Glutamatergic neuron (in vitro differentiated cells): ENCODE measurements at regions not wholly inside any gene's neighbourhood (a gene's known extent, or its start where the extent isn't known, plus 50 kb on each side); places are given as distances from the start of the nearest gene placed in this dataset.

ENCODE experiments used
- DNase-seq: peaks from one replicate; pipeline ENCODE4 v3.0.0; 2022
- H3K27ac Mint-ChIP-seq: one replicate; pipeline ENCODE4 v1.8.0; 2020; ENCODE audit warnings: mild to moderate bottlenecking, mixed read lengths, inconsistent platforms; ENCODE audit not compliant: unreplicated experiment
- H3K27me3 Mint-ChIP-seq: one replicate; pipeline ENCODE4 v1.8.0; 2020; ENCODE audit warnings: mild to moderate bottlenecking, moderate library complexity, mixed read lengths, inconsistent platforms; ENCODE audit not compliant: unreplicated experiment
- H3K36me3 Mint-ChIP-seq: one replicate; pipeline ENCODE4 v1.8.0; 2020; ENCODE audit warnings: mild to moderate bottlenecking, mixed read lengths, inconsistent platforms; ENCODE audit not compliant: unreplicated experiment
- H3K4me1 Mint-ChIP-seq: one replicate; pipeline ENCODE4 v1.8.0; 2020; ENCODE audit warnings: mild to moderate bottlenecking, low read depth, mixed read lengths, inconsistent platforms; ENCODE audit not compliant: unreplicated experiment
- H3K4me3 Mint-ChIP-seq: one replicate; pipeline ENCODE4 v1.8.0; 2020; ENCODE audit warnings: mild to moderate bottlenecking, mixed read lengths, inconsistent platforms; ENCODE audit not compliant: unreplicated experiment
- H3K9me3 Mint-ChIP-seq: one replicate; pipeline ENCODE4 v1.8.0; 2020; ENCODE audit warnings: mild to moderate bottlenecking, moderate library complexity, mixed read lengths, inconsistent platforms; ENCODE audit not compliant: unreplicated experiment
- TF ChIP-seq, protein P1 (sequence below): fragments of 200-600 bp; sonication (generic); IDR thresholded peaks from one replicate; pipeline ENCODE4 v1.5.0; 2021; ENCODE audit not compliant: partially characterized antibody, unreplicated experiment

DNA sequence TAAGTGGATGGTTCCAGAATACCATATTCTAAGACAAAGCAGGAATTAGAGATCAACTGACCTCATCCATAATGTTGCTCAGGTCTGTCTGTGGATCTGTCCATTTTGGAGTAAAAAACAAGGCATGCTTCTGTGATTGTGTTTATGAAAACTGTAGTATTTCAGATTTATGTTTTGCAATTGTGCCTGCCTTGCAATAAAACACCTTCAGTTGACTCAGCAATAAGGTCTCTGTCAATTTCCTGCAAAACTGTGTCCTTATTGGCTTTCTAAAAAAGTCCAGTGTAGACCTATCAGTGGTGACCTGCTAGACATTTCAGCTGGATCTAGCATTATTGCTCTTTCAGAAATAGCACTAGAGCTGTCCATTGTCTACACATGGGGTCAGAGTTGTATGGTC lies 409.5 kb upstream of the AZI2 start:
- H3K4me1 Mint-ChIP-seq, result peaks cover 2% of the 10 kb centered on the region
- no peak overlapping the region for H3K4me3 Mint-ChIP-seq
- H3K27ac Mint-ChIP-seq, result no peak overlapping the region
- no peak for DNase-seq
- H3K9me3 Mint-ChIP-seq, result no peaks in the 10 kb centered on the region
- peaks cover 3% of the 10 kb centered on the region for H3K27me3 Mint-ChIP-seq
- no peaks in the 10 kb centered on the region for H3K36me3 Mint-ChIP-seq
- TF ChIP-seq, protein P1, sequence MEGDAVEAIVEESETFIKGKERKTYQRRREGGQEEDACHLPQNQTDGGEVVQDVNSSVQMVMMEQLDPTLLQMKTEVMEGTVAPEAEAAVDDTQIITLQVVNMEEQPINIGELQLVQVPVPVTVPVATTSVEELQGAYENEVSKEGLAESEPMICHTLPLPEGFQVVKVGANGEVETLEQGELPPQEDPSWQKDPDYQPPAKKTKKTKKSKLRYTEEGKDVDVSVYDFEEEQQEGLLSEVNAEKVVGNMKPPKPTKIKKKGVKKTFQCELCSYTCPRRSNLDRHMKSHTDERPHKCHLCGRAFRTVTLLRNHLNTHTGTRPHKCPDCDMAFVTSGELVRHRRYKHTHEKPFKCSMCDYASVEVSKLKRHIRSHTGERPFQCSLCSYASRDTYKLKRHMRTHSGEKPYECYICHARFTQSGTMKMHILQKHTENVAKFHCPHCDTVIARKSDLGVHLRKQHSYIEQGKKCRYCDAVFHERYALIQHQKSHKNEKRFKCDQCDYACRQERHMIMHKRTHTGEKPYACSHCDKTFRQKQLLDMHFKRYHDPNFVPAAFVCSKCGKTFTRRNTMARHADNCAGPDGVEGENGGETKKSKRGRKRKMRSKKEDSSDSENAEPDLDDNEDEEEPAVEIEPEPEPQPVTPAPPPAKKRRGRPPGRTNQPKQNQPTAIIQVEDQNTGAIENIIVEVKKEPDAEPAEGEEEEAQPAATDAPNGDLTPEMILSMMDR, result no peak

DNA sequence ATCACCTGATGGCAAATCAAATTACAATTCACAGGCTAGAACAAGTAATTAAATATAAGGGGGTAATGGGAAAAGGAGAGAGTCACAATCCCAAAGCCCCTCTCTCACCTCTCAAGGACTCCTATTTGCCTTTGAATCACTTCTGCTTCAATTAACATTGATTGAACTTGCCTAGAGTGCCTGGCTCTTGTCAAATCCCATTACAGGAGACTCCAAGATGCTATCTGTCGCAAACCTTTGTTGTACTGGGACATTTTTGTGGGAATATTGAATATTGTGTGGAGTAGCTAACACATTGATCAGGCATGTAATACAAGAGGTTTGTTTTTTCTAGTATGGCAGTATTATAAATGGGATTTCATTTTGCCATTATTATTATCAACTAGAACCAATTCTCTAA lies 412.8 kb upstream of the AZI2 start:
- H3K4me1 Mint-ChIP-seq, result peaks cover 2% of the 10 kb centered on the region
- H3K4me3 Mint-ChIP-seq, result no peak overlapping the region
- DNase-seq, result no peak
- H3K27ac Mint-ChIP-seq, result no peak overlapping the region
- H3K27me3 Mint-ChIP-seq, result no peaks in the 10 kb centered on the region
- H3K36me3 Mint-ChIP-seq, result no peaks in the 10 kb centered on the region
- TF ChIP-seq, protein P1, result no peak
- H3K9me3 Mint-ChIP-seq, result no peaks in the 10 kb centered on the region

DNA sequence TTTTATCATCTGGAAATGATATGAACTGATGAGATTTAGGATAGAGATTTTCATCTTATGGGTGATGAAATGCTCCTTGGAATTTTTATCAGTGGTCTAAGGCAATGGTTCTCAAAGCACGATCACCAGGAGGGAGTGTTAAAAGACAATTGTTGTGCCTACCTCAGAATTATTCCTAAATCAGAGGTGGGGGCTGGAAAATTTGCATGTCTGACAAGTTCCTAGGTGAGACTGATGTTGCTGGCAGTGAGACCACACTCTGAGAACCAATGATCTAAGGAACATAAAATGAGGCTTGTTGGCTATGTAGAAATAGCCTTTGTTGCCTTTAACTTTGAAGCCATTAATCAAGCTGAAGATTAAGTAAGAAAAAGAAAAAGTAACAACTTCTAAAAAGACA lies 416.6 kb upstream of the AZI2 start:
- H3K27ac Mint-ChIP-seq, result no peak overlapping the region
- no peak for DNase-seq
- TF ChIP-seq, protein P1, result no peak

DNA sequence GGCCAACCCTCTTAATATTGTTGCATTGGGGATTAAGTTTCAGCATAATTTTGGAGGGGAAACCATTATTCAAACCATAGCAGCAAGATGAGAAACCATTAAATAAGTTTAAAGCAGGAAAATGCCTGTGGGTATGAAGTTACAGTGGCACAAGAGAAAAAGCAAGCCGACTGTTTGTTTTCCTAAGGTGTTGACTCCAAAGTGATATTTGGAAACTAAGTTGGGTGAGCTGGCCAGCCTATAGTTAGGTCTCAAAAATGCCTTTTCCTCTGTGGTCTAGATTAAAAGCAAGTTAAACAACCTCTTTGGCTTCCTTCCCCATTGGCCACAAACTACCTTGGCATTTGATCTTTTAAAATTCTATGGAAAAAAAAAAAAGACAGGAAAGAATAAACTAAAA lies 419.8 kb upstream of the AZI2 start:
- H3K27ac Mint-ChIP-seq, result no peak overlapping the region
- H3K27me3 Mint-ChIP-seq, result peaks cover 2% of the 10 kb centered on the region
- H3K36me3 Mint-ChIP-seq, result peaks cover 14% of the 10 kb centered on the region
- TF ChIP-seq, protein P1, result no peak
- H3K4me3 Mint-ChIP-seq, result no peak overlapping the region
- no peaks in the 10 kb centered on the region for H3K4me1 Mint-ChIP-seq
- H3K9me3 Mint-ChIP-seq, result peaks cover 4% of the 10 kb centered on the region
- DNase-seq, result no peak

More for the DNA sequence above, 416.6 kb upstream of the AZI2 start:
- no peaks in the 10 kb centered on the region for H3K27me3 Mint-ChIP-seq
- no peaks in the 10 kb centered on the region for H3K9me3 Mint-ChIP-seq
- no peaks in the 10 kb centered on the region for H3K36me3 Mint-ChIP-seq
- no peak overlapping the region for H3K4me3 Mint-ChIP-seq
- H3K4me1 Mint-ChIP-seq, result peaks cover 2% of the 10 kb centered on the region

DNA sequence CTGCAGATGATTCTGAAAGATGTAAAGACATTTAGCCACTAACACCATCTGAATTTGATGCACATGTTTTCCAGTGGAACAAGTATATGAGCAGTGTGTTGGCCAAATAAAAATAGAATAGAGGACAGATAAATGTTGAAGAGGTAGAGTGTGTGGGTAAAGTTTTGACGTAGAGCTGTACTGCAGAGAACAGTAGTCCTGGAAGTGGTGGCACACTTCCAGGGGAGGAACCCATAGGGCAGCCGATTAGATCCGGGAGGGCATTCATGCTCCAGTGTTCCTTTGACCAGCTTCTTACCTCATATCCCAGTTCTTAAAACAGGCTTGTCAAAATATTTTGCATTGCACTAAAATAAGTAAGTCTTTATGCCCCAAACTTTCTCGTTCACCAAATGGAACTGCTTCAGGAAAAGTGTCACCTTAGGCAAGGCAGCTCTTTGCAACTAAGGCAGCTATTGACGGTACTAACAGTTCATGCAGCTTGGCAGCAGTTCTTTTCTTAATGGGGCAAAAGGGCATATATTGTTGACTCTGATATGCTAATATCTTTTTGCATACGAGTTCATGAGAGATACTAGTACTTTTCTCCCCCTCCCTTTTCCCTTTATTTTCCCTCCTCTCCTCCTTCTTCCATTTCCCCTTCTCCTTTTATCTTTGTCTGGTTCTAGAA lies 429.3 kb upstream of the AZI2 start:
- Mint-ChIP-seq H3K27me3 (no peaks in the 10 kb centered on the region), H3K4me3 (no peak overlapping the region), H3K9me3 (peaks cover 2% of the 10 kb centered on the region), H3K4me1 (no peaks in the 10 kb centered on the region), H3K27ac (no peak overlapping the region), H3K36me3 (no peaks in the 10 kb centered on the region)
- TF ChIP-seq, protein P1, result no peak
- no peak for DNase-seq
